EH (cell line): ENCODE measurements at regions not wholly inside any gene's neighbourhood (a gene's known extent, or its start where the extent isn't known, plus 50 kb on each side); places are given as distances from the start of the nearest gene placed in this dataset.
"Not testable (repeated sequence)": the region's sequence is repeated elsewhere in the genome, so short reads cannot be mapped to it uniquely, and the experiment has no call there.

Experiments used
- DNase-seq: peaks from one replicate; pipeline ENCODE4 v3.0.0-alpha.2; 2015; ENCODE audit warnings: low read depth

DNA sequence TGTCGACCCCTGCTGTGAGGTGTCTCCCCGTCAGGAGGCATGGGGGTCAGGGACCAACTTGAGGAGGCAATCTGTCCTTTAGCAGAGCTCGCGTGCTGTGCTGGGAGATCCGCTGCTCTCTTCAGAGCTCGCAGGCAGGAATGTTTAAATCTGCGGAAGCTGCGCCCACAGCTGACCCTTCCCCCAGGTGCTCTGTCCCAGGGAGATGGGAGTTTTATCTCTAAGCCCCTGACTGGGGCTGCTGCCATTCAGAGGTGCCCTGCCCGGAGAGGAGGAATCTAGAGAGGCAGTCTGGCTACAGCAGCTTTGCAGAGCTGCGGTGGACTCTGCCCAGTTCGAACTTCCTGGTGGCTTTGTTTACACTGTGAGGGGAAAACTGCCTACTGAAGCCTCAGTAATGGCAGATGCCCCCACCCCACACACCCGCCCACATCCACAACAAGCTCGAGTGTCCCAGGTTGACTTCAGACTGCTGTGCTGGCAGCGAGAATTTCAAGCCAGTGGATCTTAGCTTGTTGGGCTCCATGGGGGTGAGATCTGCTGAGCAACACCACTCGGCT is 133.1 kb downstream of the CENPC start:
- not testable (repeated sequence) for DNase-seq

DNA sequence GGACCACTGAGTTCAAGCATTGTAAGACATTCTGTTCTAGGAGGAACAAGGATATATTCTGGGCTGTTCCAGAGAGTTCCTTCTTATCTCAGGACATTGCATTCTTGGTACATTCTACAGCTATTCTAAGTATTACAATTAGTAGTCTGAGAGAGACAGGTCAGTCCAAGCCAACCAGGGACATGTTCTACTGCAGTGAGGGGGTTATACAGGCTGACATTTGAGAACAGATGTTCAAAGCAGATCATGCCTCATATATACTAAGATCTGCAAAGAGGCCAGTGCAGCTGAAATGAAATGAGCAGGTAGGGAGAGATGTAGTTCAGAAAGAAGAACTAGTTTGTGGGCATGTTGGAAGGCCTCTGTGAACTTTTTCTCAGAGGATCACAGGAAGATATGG is 142.0 kb downstream of the CENPC start:
- DNase-seq = no peak

DNA sequence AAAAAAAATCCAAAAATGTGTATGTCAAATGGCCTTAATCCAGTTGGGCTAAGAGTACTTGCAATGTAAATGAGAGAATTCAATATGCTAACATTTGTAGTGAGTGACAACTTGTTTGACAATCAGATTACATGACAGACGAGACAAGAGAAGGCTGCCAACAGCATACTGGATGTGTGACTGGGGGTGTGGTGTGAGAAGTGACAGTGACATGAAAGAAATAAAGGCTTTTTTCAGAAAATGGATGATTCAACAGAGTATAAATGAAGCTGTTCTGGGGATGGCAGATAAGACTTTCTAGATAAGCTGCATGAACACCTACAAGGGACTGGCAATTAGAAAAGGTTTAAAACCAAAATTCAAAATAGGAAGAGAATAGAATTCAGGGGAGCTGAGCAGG is 143.4 kb downstream of the CENPC start:
- DNase-seq = no peak

DNA sequence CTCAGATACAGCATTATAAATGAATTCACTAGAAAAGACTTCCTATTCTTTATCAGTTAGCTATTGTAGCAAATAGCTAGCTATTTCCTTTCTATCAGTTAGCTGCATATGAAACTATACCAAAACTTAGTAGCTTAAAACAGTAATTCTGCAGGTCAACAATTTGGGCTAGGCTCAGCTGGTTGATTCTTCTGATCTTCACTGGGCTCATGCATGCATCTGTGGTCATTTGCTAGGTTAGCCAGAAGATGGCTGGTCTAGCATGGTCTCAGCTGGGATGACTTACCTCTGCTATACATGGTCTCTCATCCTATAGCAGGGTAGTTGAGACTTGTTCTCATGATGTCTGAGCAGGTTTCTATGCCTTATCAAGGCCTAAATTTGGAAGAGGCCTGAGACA is 147.4 kb downstream of the CENPC start:
- DNase-seq = no peak

DNA sequence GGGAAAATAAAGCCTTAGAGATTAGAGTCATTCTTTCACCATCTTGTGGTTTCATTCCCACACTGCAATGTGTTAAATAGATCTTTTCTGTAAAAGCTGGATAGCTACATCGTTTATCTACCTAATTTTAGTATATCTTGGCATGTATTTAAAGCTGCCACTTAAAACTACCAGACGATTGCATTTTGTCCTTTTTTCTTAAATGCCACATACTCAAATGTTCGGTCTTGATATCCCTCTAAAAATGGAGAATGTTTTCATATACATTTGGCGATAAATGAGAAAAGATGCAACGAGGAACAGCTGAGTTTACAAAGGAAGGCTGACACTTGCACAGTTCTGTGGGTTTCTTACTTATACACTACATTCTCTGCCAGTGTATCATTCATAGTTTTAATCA is 148.3 kb downstream of the CENPC start:
- DNase-seq = no peak

DNA sequence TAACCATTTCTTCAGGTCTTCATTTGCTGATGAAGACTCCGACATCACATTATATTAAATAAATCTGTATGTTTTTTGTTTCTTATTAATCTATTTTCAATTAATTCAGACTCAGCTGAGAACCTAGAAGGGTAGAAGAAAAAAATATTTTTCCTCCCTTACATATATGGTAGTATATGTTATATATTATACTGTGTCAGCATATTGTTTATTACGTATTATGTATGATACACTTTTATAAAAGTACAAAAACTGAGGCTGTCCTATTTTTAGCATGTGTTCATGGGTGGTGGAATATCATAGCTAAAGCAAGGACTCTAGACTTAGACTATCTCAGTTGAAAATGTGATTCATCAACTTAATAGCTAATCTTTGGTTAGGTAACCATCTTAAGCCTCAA is 149.3 kb downstream of the CENPC start:
- DNase-seq = no peak

DNA sequence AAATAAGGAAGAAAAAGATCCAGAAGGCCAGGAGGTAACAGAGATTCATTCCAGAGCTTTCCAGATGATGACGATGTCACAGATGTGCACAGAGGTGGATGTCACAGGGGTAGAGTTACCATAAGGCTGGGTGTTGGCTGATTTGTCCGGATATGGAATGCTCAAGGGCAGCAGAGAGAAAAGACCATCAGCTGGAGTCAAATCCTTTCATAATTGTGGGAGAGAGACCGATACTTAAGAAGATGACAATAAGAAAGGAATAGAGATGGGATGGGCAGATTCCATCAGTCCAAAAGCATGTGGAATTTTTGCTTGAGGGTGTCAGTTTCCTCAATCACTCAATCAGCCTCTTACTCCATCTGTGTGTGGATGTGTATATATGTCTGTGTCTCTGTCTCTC is 150.4 kb downstream of the CENPC start:
- DNase-seq = no peak

DNA sequence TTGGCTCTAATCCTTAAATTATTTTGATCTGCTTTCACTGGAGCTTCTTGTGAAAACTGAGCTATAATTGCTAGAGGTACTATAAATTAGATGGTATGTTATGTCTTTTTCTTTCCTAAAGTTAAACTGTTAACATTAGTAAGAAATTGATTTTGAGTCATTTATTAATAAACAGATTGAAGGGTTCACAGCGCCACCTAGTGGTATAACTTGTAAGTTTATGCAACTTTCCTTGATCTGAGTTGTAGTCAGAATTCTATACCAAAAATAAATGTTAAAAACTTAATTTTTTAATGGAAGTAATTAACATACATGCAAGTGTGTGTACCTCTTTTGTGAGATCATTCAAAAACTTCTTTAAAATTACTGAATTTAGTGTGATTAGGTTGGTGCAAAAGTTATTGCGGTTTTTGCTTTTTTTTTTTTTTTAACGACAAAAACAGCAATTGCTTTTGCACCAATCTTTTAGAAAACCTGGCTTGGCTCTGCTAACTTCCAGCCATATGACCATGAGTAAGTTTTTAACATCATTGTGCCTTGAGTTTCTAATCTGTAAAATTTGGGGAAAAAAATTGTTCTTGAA is 151.5 kb downstream of the CENPC start:
- peak; percentile 41 for DNase-seq

DNA sequence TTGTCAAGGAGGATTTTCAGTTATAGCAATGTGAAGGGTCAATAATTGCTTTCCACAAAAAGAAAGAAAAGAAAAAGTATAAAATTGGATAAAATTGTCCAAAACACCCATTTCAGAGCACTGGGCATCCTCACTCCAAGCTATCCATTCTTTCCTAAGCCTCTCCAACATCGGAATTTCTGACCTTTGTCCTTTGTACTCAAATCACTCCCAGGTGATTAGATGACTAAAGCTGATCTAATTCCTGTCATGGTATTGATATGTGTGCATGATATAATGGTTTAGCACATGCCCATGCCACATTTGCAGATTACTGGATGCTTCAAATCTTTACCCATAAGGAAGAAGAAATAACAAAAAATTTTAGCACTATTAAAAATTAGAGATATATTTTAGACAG is 152.3 kb downstream of the CENPC start:
- no peak for DNase-seq

DNA sequence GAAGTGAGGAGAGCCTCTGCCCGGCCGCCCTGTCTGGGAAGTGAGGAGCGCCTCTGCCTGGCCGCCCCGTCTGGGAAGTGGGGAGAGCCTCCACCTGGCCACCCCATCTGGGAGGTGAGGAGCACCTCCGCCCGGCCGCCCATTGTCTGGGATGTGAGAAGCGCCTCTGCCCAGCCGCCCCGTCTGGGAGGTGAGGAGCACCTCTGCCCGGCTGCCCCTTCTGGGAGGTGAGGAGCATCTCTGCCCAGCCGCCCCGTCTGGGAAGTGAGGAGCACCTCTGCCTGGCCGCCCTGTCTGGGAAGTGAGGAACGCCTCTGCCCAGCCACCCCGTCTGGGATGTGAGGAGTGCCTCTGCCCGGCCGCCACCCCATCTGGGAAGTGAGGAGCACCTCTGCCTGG is 163.9 kb downstream of the CENPC start:
- DNase-seq = not testable (repeated sequence)

DNA sequence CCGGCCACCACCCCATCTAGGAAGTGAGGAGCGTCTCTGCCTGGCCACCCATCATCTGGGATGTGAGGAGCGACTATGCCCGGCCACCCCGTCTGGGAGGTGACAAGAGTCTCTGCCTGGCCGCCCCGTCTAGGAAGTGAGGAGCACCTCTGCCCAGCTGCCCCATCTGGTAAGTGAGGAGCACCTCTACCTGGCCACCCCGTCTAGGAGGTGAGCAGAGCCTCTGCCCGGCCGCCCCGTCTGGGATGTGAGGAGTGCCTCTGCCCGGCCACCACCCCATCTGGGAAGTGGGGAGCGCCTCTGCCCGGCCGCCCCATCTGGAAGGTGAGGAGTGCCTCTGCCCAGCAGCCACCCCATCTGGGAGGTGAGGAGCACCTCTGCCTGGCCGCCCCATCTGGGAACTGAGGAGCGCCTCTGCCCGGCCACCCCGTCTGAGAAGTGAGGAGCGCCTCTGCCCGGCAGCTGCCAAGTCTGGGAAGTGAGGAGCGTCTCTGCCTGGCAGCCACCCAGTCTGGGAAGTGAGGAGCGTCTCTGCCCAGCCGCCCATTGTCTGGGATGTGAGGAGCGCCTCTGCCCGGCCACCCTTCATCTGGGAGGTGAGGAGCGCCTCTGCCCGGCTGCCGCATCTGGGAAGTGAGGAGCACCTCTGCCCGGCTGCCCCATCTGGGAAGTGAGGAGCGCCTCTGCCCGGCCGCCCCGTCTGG is 164.4 kb downstream of the CENPC start:
- not testable (repeated sequence) for DNase-seq

DNA sequence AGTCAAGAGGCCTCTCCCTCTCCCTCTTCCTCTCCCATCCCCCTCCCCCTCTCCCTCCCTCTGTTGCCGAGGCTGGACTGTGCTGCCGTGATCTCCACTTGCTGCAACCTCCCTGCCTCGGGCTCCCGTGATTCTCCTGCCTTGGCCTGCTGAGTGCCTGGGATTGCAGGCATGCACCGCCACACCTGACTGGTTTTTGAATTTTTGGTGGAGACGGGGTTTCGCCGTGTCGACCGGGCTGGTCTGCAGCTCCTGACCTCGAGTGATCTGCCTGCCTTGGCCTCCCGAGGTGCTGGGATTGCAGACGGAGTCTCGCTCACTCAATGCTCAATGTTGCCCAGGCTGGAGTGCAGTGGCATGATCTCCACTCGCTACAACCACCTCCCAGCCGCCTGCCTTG is 165.1 kb downstream of the CENPC start:
- no peak for DNase-seq

DNA sequence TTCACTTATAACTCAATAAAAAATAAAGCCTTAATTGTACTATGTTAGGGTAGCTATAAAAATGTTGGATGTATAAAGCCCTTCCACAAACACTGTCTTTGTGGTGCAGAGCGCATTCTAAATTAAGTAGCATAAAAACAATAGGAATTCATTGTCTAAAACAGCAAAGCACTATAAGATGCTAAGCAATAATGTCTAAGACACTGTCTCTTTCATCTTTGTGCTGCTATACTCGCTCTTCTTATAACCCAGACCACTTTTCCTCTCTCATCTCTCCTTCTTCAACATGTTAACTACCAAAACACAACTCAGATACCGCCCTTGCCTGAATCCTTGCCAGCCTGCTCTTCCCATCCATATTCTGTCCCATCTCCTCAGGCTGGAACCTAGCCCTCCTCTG is 170.0 kb downstream of the CENPC start:
- DNase-seq = no peak

DNA sequence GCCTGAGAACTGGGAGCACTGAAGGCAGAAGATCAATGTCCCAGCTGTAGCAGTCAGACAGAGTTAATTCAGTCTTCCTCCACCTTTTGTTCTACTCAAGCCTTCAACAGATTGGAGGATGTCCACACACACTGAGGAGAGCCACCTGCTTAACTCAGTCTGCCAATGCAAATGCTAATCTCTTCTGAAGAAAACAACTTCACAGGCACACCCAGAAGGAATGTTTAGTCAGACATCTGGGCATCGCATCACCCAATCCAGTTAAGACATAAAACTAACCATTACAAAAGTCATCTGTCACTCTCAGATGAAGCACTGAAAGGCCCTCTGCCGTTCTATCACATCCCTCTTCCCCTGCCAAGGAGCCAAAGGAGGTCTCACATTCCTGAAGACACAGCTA is 173.7 kb downstream of the CENPC start:
- DNase-seq = no peak

DNA sequence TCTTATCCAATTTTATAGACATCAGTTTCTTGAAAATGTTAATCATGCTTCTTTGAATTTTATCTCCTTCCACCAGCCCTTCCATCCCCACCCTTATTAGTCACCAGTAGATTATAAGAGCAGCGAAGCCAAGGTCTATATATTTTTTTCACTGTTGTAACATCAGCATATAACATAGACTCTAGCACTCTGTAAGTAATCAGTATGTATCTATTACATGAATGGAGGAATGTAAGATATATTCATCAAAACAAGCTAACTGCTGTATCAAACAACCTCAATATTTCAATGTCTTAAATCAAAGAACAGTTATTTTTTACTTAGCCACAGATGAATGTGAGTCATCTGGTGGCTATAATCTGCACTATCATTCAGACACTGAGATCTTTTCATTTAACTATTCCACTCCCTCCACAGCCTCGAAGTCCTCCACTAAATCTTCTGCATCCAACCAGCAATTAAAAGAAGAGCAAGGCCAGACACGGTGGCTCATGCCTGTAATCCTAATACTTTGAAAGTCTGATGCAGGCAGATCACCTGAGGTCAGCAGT is 178.9 kb downstream of the CENPC start:
- DNase-seq = no peak

DNA sequence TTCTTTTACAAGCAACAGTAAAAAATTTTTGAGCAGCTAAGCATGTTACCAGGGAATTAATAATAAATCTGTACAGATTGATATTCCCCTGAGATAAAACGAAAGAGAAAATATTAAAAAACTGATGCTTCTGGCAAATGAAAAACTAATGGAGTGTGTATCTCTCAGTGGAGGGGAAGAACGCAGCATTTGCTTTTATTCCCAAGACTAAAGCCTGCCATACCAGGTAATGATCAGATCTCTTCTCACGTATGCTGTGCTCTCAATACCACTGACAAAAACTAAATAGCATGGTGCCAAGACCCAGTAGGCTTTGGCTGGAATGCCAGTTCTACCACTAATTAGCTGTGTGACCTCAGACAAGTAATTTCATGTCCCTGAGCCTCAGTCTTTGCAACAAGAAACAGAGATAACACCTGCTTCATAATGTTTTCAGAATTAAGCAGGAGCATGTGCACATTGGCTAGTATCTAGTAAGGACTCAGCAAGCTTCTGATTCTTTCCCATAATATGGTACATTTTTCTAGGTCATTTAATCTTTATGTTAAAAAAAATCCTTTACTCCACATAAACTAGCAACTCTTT is 179.6 kb downstream of the CENPC start:
- no peak for DNase-seq

DNA sequence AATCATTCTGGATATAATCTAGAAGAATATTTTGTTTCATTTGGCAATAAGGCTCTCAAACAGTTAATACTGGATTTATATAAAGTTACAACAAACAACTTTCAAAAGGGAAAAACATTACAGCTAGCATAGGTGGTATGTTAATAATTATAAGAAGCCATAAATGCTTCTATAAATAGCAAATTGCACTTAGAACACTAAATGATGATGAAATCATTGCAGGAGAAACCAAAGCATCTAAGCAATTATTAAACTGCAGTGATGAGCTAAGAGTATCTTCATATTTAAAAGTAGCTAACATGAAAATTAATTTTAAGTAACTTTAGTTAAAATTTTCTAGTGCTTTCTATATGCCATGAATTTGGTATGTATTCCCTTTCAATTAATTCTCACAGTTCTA is 189.5 kb downstream of the CENPC start:
- DNase-seq = no peak

DNA sequence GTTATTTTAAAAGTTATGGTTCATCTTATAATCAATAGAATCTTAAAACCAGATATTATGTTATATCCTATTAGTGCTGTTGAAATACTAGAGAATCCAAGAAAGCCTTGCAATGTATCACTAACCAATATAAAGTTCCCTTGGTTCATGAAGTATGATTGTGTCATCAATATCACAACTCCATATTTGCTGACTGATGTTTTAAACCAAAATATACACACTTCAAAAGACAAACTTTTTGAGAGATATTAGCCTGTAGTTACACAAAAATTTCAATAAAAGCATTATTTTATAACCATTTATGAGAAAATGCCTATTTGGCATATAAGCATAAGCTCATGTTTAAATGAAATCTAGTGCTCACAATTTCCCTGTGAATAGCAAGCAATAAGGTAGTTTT is 198.6 kb downstream of the CENPC start:
- no peak for DNase-seq

DNA sequence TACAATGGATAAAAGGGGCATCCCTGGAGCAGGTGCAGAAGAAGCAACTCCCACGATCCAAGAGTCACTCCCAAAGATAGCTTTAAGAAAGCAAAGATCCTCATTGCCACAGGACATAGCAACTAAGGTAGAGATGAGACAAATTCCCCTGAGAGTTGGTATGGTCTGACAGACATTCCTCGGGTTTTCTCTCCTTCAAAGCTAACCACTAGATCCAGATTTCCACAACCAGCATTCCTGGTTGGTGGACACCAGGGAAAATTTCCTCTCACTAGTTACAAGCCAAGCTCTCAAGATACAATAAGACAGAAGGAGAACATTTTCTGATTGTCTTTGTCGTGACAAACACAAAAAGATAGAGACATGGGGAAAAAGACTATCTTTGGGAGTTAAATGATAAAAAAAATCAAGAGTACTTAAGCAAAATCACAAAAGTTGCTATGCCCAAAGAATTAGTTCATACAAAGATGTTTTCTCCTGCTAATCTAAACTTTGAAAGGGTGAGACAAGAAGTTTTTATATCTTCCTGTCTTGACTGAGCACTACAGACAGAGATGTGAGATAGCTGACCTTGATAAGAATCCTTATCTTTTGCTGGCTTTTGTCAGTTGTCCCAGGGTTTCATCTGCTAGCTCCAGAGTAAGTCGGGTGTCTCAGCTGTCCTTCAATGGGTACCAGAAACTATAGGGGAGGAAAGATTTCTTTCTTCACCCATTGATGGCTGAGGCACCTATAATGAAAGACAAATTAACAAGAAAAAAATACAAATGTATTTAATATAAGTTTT is 200.5 kb downstream of the CENPC start:
- DNase-seq = no peak

DNA sequence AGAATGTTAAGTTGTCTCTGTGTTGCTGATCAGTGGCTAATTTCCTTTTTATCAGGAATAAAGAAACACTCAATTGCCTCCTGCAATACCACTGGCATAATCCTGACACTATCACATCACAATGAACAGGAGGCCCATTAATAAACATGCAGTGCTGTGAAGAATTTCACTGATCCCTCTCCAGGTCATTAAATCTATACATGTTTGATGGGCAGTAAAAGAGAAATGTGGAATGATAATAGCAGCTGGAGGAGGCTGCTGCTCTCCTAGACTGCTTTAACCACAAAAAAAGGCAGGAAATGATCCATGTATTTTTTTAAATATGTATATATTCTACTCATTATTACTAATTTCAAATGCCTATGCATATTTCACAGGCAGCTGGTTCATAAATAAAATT is 202.1 kb downstream of the CENPC start:
- no peak for DNase-seq

DNA sequence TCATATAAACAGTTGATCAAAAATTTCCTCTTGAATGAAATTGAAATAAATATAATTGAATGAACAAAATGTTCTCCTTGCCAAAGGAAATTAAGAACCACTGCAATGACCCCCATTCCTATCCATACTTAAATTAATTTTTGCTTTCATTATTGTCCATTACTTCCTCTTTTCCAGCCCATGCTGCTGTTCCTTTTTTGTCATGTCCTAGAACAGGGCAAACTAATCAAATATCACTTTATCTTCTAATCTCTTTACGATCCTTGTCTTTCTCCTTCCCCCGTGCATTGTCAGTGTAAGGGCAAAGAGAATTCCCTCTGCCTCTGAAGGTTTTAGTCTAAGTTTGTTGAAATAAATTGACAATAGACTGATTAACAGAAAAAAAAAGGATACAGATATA is 203.0 kb downstream of the CENPC start:
- no peak for DNase-seq

DNA sequence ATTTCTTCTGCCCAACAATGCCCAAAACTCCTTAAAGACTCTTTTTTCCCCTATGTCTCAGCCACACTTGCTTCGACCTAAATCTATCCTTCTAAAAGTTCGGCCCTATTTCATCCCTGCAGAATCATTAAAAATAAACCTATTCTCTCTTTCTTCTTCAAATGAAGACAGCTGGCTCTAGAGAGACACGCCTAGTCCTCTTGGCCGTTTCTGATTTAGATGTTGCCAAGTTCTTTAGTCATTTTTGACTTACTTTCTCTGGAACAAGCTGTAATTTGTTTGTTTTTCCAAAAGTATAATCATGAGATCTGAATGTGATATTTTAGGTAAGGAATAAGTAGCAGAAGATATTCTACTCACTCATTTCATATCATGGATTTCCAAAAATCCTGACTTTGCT is 211.6 kb downstream of the CENPC start:
- DNase-seq = no peak
